Liver (tissue), 8 donors: ENCODE measurements at regions not wholly inside any gene's neighbourhood (a gene's known extent, or its start where the extent isn't known, plus 50 kb on each side); places are given as distances from the start of the nearest gene placed in this dataset.

Experiments used
- DNase-seq: peaks from one replicate; pipeline ENCODE4 v3.0.0-alpha.2; 2017; ENCODE audit warnings: low spot score
- H3K27ac ChIP-seq, 2 donors: one replicate each; pipeline ENCODE4 v1.7.0; 2013; ENCODE audit warnings: inconsistent platforms in 2 of 2, low read length in 2 of 2, control low read depth in 1 of 2, low read depth in 1 of 2, mild to moderate bottlenecking in 1 of 2
- H3K27me3 ChIP-seq, 4 donors: one replicate each; pipeline versions ENCODE4 v1.6.1 to v1.7.0; 2013; ENCODE audit warnings: low read length in 3 of 4, inconsistent platforms in 1 of 4, mild to moderate bottlenecking in 1 of 4, moderate library complexity in 1 of 4; ENCODE audit not compliant: control insufficient read depth in 4 of 4, insufficient read depth in 4 of 4
- H3K36me3 ChIP-seq, 4 donors: one replicate each; pipeline versions ENCODE4 v1.6.1 to v1.7.0; 2013; ENCODE audit warnings: low read length in 3 of 4, mild to moderate bottlenecking in 3 of 4, low read depth in 1 of 4, moderate library complexity in 1 of 4; ENCODE audit not compliant: control insufficient read depth in 4 of 4, insufficient read depth in 3 of 4
- H3K4me1 ChIP-seq, 4 donors: one replicate each; pipeline versions ENCODE4 v1.6.1 to v1.7.0; 2013; ENCODE audit warnings: low read length in 3 of 4, mild to moderate bottlenecking in 3 of 4, moderate library complexity in 1 of 4; ENCODE audit not compliant: control insufficient read depth in 4 of 4, insufficient read depth in 4 of 4
- H3K4me3 ChIP-seq, 3 donors: one replicate each; pipeline versions ENCODE4 v1.6.1 to v1.7.0; 2013; ENCODE audit warnings: low read length in 3 of 3, control low read depth in 1 of 3, low read depth in 1 of 3, mild to moderate bottlenecking in 1 of 3
- H3K9ac ChIP-seq, 2 donors: one replicate each; pipeline ENCODE4 v1.7.0; 2013; ENCODE audit warnings: low read length in 2 of 2, mild to moderate bottlenecking in 2 of 2, moderate library complexity in 2 of 2, control low read depth in 1 of 2, low read depth in 1 of 2
- H3K9me3 ChIP-seq, 4 donors: one replicate each; pipeline versions ENCODE4 v1.6.1 to v1.7.0; 2013; ENCODE audit warnings: low read length in 3 of 4; ENCODE audit not compliant: control insufficient read depth in 4 of 4
- ATF3 ChIP-seq: IDR thresholded peaks from 2 replicates; pipeline ENCODE4 v1.6.1; 2016; ENCODE audit warnings: antibody characterized with exemption
- CTCF ChIP-seq: fragments of 150-350 bp; IDR thresholded peaks from 2 replicates; pipeline ENCODE4 v1.5.1; 2017; ENCODE audit warnings: improper control_type of control experiment, low read depth, low read length; ENCODE audit not compliant: missing input control
- EGR1 ChIP-seq, 2 donors: IDR thresholded peaks; 2 replicates each; pipeline ENCODE4 v1.6.1; 2016 to 2018; ENCODE audit warnings: antibody characterized with exemption in 2 of 2, low read depth in 2 of 2
- FOXA1 ChIP-seq: IDR thresholded peaks from 2 replicates; pipeline ENCODE4 v1.6.1; 2016; ENCODE audit warnings: antibody characterized with exemption
- GABPA ChIP-seq, 2 donors: IDR thresholded peaks in 1 of 2; conservative IDR thresholded peaks in 1 of 2; 2 replicates each; pipeline ENCODE4 v1.6.1; 2016; ENCODE audit warnings: antibody characterized with exemption in 2 of 2, mild to moderate bottlenecking in 1 of 2, moderate library complexity in 1 of 2
- HNF4A ChIP-seq, 2 donors: conservative IDR thresholded peaks; 2 replicates each; pipeline ENCODE4 v1.6.1; 2016; ENCODE audit warnings: antibody characterized with exemption in 2 of 2, mild to moderate bottlenecking in 2 of 2
- HNF4G ChIP-seq: IDR thresholded peaks from 2 replicates; pipeline ENCODE4 v1.6.1; 2016; ENCODE audit warnings: antibody characterized with exemption
- JUND ChIP-seq, 2 donors: IDR thresholded peaks; 2 replicates each; pipeline ENCODE4 v1.6.1; 2016; ENCODE audit warnings: antibody characterized with exemption in 2 of 2
- MAX ChIP-seq: IDR thresholded peaks from 2 replicates; pipeline ENCODE4 v1.6.1; 2016; ENCODE audit warnings: antibody characterized with exemption
- NR2F2 ChIP-seq: IDR thresholded peaks from 2 replicates; pipeline ENCODE4 v1.6.1; 2016; ENCODE audit warnings: antibody characterized with exemption
- RAD21 ChIP-seq, 2 donors: IDR thresholded peaks; 2 replicates each; pipeline ENCODE4 v1.6.1; 2016; ENCODE audit warnings: antibody characterized with exemption in 2 of 2, mild to moderate bottlenecking in 2 of 2
- REST ChIP-seq: IDR thresholded peaks from 2 replicates; pipeline ENCODE4 v1.6.1; 2016; ENCODE audit warnings: antibody characterized with exemption, mild to moderate bottlenecking
- RXRA ChIP-seq, 2 donors: IDR thresholded peaks; 2 replicates each; pipeline ENCODE4 v1.6.1; 2017 to 2018; ENCODE audit warnings: antibody characterized with exemption in 2 of 2, mild to moderate bottlenecking in 1 of 2
- SP1 ChIP-seq: IDR thresholded peaks from 2 replicates; pipeline ENCODE4 v1.6.1; 2018; ENCODE audit warnings: antibody characterized with exemption, mild to moderate bottlenecking
- TAF1 ChIP-seq: conservative IDR thresholded peaks from 2 replicates; pipeline ENCODE4 v1.6.1; 2016; ENCODE audit warnings: antibody characterized with exemption, mild to moderate bottlenecking
- YY1 ChIP-seq: IDR thresholded peaks from 2 replicates; pipeline ENCODE4 v1.6.1; 2016; ENCODE audit warnings: antibody characterized with exemption, mild to moderate bottlenecking
- WGBS: extraction: QIAGEN DNeasy Blood & Tissue Kit; methylation state at CpG from one replicate; pipeline ENCODE4 v1.1.7; 2013; 5-methylcytosine and 5-hydroxymethylcytosine counted together
- donor health status: healthy.
- donor health status: healthy.
- donor health status: healthy.
- donor health status: healthy.
- donor health status: healthy.

- TF ChIP-seq CTCF (no peak), EGR1 (IDR thresholded peaks at IDR 0.05; ENCODE audit: low read depth in 2 of 2) (no peak), SP1 (no peak), YY1 (no peak)
These were observed 315.2 kb upstream of the CDH6 start (continued) for GRCh38 chr5:30878296-30878695.

GRCh38 chr5:30874241-30875034 is 319.0 kb upstream of the CDH6 start:
- Histone ChIP-seq H3K36me3 (no peaks in the 10 kb centered on the region), H3K27me3 (no peaks in the 10 kb centered on the region), H3K9me3 (no peaks in the 10 kb centered on the region), H3K27ac (no peak overlapping the region), H3K4me3 (no peak overlapping the region), H3K9ac (no peak overlapping the region), H3K4me1 (no peaks in the 10 kb centered on the region)
- WGBS = 67% methylated on average over 10 of the region's 10 CpGs
- TF ChIP-seq RAD21 (IDR thresholded peaks at IDR 0.05) (no peak), GABPA (IDR thresholded peaks at IDR 0.05 in 1 of 2, conservative IDR thresholded peaks at IDR 0.05 in 1 of 2) (no peak), ATF3 (no peak), MAX (no peak), NR2F2 (no peak), EGR1 (IDR thresholded peaks at IDR 0.05; ENCODE audit: low read depth in 2 of 2) (no peak), REST (no peak), HNF4A (conservative IDR thresholded peaks at IDR 0.05) (no peak), RXRA (IDR thresholded peaks at IDR 0.05) (no peak)
- no peak for DNase-seq

GRCh38 chr5:30871196-30871595 is 322.3 kb upstream of the CDH6 start:
- no peak for DNase-seq
- Histone ChIP-seq H3K27me3 (no peaks in the 10 kb centered on the region), H3K4me1 (no peaks in the 10 kb centered on the region), H3K9me3 (no peaks in the 10 kb centered on the region), H3K27ac (no peak overlapping the region), H3K36me3 (no peaks in the 10 kb centered on the region), H3K9ac (no peak overlapping the region), H3K4me3 (no peak overlapping the region)
- 68% methylated on average over 3 of the region's 3 CpGs for WGBS
- TF ChIP-seq GABPA (IDR thresholded peaks at IDR 0.05 in 1 of 2, conservative IDR thresholded peaks at IDR 0.05 in 1 of 2) = no peak
- TF ChIP-seq NR2F2 = no peak
- TF ChIP-seq MAX = no peak
- no peak for TF ChIP-seq CTCF
- no peak for TF ChIP-seq TAF1
- no peak for TF ChIP-seq JUND (IDR thresholded peaks at IDR 0.05)
- no peak for TF ChIP-seq HNF4G
- no peak for TF ChIP-seq ATF3
- TF ChIP-seq FOXA1 = no peak
- no peak for TF ChIP-seq SP1
- TF ChIP-seq REST = no peak
- TF ChIP-seq EGR1 (IDR thresholded peaks at IDR 0.05; ENCODE audit: low read depth in 2 of 2) = no peak
